ENCODE measurements at regions not wholly inside any gene's neighbourhood (a gene's known extent, or its start where the extent isn't known, plus 50 kb on each side); places are given as distances from the start of the nearest gene placed in this dataset.
"Not testable (repeated sequence)": the region's sequence is repeated elsewhere in the genome, so short reads cannot be mapped to it uniquely, and the experiment has no call there.

DNA sequence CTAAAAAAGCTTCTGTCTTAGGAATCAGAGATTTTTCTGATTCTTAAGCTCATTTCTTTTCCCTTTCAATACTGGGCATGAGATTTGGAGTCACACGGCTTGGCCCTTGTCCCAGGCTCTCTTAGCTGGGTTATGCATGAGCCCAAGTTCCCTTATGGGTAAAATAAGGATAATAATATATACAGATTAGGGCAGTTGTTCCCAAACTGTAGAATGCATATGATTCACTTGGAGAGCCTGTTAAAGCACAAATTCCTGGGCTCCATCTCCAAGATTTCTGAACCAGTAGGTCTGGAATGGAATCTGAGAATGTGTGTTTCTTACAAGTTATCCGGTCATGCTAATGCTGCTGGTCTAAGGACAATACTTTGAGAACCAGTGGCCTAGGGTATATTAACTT lies 154.0 kb downstream of the REEP3 start:
- DNase-seq: no peak

DNA sequence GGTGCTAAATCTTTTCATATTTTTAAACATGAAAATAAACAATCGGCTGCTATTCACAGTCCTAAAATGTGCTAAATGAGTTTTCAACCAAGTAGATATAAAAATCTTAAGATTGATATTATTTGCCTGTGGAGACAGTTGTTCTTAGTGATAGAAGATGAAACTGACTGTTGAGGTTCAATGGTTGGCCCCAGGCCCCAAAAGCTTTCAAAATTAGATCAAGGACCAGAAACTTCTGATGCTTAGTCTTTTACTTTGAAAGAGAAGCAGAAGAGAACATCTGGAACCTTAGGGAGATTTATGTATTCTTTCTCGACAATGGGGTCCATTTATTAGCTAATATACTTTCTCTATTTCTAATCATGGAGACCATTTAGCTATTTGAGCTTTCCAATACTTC lies 155.8 kb downstream of the REEP3 start:
- DNase-seq: no peak

DNA sequence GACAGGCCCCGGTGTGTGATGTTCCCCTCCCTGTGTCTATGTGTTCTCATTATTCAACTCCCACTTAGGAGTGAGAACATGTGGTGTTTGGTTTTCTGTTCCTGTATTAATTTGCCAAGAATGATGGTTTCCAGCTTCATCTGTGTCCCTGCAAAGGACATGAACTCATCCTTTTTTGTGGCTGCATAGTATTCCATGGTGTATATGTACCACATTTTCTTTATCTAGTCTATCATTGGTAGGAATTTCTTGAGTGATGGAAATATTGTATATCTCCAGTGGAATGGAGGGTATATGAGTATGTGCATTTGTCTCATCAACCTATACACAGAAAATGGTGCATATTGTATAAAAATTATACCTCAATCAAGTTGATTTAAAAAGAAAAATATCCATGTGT lies 159.3 kb downstream of the REEP3 start:
- not testable (repeated sequence) for DNase-seq

DNA sequence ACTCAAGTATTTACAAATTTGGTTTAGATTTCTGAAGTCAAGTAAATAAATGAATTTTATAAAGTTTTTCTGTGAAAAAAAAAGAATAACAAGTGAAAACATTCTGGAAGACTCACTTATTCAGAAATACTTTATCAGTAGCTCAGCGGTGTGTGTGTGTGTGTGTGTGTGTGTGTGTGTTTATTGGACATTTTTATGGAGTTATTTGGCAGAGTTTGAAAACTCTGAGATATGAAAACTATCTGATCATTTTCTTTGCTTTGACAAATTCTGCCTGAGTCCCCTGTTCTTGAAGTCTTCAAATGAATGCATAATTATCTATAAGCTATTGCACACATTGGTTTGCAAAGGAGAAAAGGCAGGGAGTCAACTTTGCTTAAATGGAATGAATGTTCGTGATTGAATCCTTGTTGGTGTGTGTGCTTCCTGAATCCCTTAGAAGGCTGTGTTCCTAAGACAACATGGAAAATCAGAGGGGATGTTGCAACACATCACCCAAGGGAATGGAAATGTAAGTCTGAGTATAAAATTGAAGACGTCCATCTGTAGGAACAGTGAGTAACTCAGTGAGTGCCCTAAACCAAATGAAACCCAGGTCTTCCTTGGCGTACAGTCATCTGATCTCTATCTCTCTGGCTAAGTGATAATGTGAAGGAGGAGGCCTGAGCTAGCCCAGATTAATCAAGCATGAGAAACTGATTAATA lies 160.9 kb downstream of the REEP3 start:
- DNase-seq: no peak

DNA sequence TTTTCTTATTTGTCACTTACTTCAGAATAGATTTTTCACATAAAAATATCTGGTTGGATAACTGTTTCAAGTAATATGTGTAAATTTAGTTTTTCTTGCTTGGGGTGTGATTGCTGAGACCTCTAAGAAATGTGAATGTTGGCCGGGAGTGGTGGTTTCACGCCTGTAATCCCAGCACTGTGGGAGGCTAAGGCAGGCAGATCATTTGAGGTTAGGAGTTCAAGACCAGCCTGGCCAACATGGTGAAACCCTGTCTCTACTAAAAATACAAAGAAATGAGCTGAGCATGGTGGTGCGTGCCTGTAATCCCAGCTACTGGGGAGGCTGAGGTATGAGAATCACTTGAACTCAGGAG lies 161.5 kb downstream of the REEP3 start:
- not testable (repeated sequence) for DNase-seq

GRCh38 chr10:63683223-63683622 lies 162.0 kb downstream of the REEP3 start:
- DNase-seq: no peak

- DNase-seq: no peak
These were observed 162.5 kb downstream of the REEP3 start for GRCh38 chr10:63683686-63684085.

DNA sequence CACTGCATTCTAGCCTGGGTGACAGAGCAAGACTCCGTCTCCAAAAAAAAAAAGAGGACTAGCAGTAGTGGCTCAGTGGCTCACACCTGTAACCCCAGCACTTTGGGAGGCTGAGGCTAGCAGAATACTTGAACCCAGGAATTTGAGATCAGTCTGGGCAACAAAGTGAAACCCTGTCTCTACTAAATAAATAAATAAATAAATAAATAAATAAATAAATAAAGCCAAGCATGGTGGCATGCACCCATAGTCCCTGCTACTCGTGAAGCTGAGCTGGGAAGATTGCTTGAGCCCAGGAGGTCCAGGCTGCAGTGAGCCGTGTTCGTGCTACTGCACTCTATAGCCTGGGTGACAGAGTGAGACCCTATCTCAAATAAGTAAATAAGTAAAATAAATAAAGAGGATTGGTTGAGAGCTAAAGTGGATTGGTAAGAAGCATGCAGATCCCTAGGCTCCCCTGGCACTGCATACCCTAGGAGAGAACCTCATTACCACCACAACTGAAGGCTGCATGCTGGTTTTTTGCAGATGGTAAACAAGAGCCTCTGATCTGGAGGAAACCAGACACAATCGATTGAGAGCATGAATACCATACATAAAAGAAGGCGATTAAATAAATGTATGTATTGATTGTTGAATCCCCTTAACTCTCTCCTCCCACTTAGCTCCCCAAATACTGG lies 163.2 kb downstream of the REEP3 start:
- no peak for DNase-seq

DNA sequence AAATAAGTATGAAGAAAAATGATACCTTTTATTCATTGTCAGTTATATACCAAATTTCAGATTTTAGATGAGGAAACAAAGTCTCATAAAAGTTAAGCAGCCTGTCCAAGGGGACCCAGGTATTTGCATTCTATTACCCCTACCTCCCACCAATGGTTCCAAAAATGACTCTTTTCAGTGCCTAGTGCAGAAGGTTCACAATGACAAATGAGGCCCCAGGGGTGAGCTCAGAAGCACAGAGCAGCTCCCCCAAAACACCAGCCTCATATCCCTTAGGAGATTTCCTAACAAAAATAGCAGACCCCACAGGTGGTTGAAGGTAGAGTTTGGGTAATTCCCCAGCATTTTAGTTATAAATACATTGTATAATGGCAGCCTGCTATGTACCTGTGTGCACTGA lies 168.6 kb downstream of the REEP3 start:
- no peak for DNase-seq

DNA sequence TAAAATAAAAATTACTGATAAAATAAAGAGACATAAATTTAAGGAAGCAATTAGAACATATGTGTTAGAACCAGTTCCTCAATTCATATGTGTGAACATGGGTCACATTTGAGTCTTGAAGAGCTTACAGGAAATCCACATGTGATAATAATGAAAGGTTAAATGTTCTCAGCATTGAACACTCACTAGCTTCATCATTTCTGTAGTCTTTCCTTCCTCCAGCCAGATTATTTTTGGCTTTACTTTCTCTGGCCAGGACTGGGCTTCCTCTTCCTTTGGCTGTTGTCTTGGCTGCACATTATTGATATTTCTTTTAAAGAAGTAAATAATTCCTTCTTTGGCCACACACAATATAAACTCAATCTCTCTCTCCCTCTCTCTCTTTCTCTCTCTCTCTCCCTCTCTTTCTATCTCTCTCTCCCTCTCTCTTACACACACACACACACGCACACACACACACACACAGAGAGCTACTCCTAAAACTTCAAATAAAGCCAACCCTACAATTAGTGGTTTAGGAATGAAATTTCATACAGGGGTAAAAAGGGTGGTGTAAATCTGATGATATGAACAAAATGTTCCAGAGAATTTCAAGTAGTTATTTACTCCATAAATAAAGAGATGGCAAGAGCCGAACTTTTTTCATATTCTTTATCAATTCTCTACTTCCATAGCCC lies 171.2 kb downstream of the REEP3 start:
- no peak for DNase-seq

DNA sequence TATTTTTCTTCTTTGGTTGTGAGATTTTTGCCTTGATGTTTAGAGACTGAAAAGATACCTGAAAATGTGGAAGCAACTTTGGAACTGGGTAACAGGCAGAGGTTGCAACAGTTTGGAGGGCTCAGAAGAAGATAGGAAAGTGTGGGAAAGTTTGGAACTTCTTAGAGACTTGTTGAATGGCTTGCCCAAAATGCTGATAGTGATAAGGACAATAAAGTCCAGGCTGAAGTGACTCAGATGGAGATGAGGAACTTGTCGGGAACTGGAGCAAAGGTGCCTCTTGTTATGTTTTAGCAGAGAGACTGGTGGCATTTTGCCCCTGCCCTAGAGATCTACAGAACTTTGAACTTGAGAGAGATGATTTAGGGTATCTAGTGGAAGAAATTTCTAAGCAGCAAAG lies 171.8 kb downstream of the REEP3 start:
- not testable (repeated sequence) for DNase-seq

- no peak for DNase-seq
These were observed 175.0 kb downstream of the REEP3 start for GRCh38 chr10:63696205-63696604.

GRCh38 chr10:63697956-63698786 lies 177.0 kb downstream of the REEP3 start:
- no peak for DNase-seq

GRCh38 chr10:63698787-63699150 lies 177.6 kb downstream of the REEP3 start:
- DNase-seq: no peak

DNA sequence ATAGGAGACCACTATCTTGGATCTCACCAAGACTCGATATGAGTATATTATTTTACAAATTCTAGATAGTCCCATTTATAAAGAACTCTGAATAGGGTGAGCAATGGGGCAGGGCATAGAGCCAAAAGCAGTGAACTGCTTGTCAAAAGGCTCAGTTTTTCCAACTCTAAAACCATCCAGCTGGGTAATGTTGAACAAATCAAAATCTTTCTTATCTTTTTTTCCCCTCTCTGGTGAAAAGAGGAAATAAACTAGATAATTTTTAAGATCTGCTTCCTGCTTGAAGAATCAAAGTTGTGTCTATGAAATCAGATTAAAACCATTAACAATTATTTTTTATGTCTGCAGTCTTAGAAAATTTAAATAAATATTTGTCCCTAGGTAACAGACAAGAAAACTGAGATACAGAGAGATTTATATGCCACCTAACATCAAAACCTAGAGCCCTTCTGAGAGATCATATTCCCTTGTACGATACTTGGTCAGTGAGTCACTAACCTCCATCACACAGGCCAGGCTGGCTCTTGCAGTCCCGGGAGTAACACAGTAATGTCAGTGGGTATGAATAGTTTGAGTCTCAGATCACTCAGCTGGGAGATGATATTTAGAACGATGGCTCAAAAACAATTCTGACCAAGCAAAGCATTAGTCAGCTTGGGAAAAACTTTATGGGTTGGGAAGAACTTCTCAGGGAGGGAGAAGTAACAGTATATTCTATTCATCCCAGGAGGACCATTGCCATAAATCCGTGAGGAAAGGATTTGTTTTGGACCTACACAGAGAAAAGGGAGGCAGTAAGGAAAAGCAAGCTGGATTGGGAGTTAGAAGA lies 178.8 kb downstream of the REEP3 start:
- DNase-seq: no peak

GRCh38 chr10:63700631-63701156 lies 179.5 kb downstream of the REEP3 start:
- no peak for DNase-seq

DNA sequence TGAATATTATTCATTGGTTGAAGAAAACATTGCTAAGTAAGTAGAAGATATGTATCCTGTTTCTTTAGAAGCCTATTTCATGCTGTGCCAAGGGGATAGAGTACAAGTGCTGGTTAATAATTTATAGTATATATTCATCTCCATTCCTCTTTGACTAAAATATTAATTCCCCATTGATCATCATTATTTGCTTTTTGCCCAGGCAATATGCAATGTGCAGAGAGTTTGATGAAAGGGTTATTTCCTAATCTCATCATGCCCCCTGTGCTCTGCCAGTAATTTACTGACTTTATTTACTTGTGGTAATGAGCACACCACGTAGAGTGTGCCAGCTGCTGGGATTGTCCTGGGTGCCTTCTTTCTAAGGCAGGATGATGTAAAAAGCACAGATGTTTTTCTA lies 180.9 kb downstream of the REEP3 start:
- no peak for DNase-seq

DNA sequence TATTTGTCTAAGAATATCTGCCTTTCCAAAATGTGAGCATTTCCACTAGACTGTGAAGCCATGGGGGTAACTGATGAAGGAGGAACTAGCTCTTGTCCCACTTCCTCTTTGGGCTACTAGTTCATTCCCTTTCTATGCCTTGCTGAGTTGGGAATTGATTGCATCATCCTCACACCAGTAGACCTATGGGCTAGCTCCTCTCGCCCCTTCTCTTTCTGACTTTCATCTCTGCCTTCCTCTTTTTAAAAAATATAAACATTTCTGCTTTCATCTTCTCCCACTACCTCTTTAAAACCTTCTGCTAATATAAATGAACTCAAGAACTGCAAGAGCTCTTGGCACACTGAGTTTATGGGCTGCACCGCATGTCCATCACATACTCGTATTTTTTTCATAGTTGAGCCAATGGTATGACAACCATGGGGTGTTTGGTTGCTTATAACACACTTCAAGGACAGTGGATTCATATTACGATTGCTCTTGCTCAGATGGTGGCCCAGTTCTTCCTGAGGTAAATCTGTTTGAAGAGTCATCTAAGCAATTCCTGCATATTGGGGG lies 182.0 kb downstream of the REEP3 start:
- no peak for DNase-seq

- no peak for DNase-seq
These were observed 182.6 kb downstream of the REEP3 start for GRCh38 chr10:63703740-63704345.

DNA sequence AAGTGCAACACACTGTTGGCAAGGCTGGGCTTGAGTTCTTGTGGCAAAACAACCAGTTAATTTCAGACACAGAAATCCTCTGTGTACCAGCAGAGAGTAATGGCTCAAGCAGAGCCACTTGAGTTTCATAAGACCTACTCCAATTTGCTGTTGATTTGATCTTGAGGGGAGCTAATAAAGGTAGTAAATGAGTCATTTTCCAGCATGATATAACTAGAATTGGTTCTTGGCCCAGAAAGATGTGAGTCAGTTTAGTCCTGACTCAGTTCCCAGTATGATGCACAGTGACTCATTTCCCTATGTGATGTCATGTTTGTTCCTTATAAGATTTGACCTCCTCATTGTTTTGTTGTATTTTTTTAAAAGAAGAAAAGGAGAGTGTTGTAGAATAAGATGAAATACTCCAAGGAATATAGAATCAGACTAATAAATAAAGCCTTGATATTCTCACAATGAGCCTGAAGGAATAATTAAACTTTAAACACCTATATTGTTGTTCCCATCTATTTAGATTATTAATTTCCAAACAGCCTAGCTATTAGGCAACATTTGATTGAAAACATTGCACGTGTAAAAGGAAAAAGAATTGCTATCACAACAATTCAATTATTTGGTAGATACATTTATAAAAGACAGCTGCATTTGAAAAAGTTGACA lies 186.2 kb downstream of the REEP3 start:
- DNase-seq: peak; percentile 7

GRCh38 chr10:63708421-63708820 lies 187.2 kb downstream of the REEP3 start:
- no peak for DNase-seq

Data from CD4-positive, alpha-beta T cell treated with Interleukin-6 for 4 hours (primary cell).